HepG2 (cell line): ENCODE measurements at regions not wholly inside any gene's neighbourhood (a gene's known extent, or its start where the extent isn't known, plus 50 kb on each side); places are given as distances from the start of the nearest gene placed in this dataset.

ENCODE experiments used
- EZH2 ChIP-seq: conservative IDR thresholded peaks from 2 replicates; pipeline ENCODE4 v1.6.1; 2012; ENCODE audit warnings: mild to moderate bottlenecking, low read depth, low read length, moderate library complexity
- MLLT10 ChIP-seq: sonication (generic); formaldehyde crosslinking; IDR thresholded peaks from 2 replicates; pipeline ENCODE4 v1.4.0; 2020; ENCODE audit warnings: missing genetic modification reagents
- POLR2A ChIP-seq, 2 experiments: IDR thresholded peaks; 2 replicates each; pipeline ENCODE4 v1.6.1; 2011; ENCODE audit warnings: low read depth in 2 of 2, low read length in 2 of 2, mild to moderate bottlenecking in 1 of 2, moderate library complexity in 1 of 2; ENCODE audit not compliant: insufficient read depth in 1 of 2
- SMC3 ChIP-seq: IDR thresholded peaks from 2 replicates; pipeline ENCODE4 v1.6.1; 2011; ENCODE audit warnings: low read length, improper control_type of control experiment
- TP53 ChIP-seq: sonication (generic); formaldehyde crosslinking; conservative IDR thresholded peaks from 2 replicates; pipeline ENCODE4 v1.4.0; 2020; ENCODE audit warnings: missing genetic modification reagents
- ZFP36L2 ChIP-seq: sonication (generic); formaldehyde crosslinking; IDR thresholded peaks from 2 replicates; pipeline ENCODE4 v1.4.0; 2020; ENCODE audit warnings: missing genetic modification reagents
- ZNF644 ChIP-seq: IDR thresholded peaks from 2 replicates; pipeline ENCODE4 v1.6.1; 2016; ENCODE audit warnings: low read depth
- TF ChIP-seq, protein P1 (sequence below): sonication (generic); formaldehyde crosslinking; IDR thresholded peaks from 2 replicates; pipeline ENCODE4 v1.5.0; 2020; ENCODE audit warnings: mild to moderate bottlenecking, missing genetic modification reagents, moderate library complexity
- TF ChIP-seq, protein P2 (sequence below): IDR thresholded peaks from 2 replicates; pipeline ENCODE4 v1.6.1; 2016; ENCODE audit warnings: control low read depth

DNA sequence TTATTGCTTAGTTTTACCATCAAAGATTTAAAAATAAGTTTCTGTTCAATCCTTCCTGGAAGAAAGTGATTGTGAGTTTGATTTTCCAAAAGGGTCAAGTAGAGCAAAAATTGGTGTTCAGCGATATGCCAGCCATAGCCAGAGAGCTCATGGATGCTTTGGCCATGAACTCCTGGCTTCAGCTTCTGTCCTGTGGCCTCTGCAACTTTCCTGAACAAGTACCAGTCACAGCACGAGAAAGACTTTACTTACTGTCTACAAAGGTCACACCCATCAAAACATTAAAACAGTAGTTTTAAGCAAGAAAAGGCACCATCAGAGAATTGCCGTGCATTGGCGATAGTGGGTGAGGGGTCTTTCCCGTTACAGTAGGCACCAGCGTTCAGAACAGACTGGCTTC, 753.0 kb upstream of the SGCG start:
- TF ChIP-seq ZNF644 (CRISPR knock-in tag) (no peak), EZH2 (no peak), POLR2A (IDR thresholded peaks at IDR 0.05; ENCODE audit: insufficient read depth in 1 of 2, low read depth in 2 of 2, low read length in 2 of 2) (no peak), MLLT10 (CRISPR knock-in tag) (no peak), SMC3 (no peak), ZFP36L2 (CRISPR knock-in tag) (no peak), TP53 (CRISPR knock-in tag) (no peak)
- TF ChIP-seq, protein P1, sequence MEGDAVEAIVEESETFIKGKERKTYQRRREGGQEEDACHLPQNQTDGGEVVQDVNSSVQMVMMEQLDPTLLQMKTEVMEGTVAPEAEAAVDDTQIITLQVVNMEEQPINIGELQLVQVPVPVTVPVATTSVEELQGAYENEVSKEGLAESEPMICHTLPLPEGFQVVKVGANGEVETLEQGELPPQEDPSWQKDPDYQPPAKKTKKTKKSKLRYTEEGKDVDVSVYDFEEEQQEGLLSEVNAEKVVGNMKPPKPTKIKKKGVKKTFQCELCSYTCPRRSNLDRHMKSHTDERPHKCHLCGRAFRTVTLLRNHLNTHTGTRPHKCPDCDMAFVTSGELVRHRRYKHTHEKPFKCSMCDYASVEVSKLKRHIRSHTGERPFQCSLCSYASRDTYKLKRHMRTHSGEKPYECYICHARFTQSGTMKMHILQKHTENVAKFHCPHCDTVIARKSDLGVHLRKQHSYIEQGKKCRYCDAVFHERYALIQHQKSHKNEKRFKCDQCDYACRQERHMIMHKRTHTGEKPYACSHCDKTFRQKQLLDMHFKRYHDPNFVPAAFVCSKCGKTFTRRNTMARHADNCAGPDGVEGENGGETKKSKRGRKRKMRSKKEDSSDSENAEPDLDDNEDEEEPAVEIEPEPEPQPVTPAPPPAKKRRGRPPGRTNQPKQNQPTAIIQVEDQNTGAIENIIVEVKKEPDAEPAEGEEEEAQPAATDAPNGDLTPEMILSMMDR (CRISPR knock-in tag), result no peak
- TF ChIP-seq, protein P2, sequence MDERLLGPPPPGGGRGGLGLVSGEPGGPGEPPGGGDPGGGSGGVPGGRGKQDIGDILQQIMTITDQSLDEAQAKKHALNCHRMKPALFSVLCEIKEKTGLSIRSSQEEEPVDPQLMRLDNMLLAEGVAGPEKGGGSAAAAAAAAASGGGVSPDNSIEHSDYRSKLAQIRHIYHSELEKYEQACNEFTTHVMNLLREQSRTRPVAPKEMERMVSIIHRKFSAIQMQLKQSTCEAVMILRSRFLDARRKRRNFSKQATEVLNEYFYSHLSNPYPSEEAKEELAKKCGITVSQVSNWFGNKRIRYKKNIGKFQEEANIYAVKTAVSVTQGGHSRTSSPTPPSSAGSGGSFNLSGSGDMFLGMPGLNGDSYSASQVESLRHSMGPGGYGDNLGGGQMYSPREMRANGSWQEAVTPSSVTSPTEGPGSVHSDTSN, result no peak
